Urinary bladder (tissue), 3 donors: ENCODE measurements at regions not wholly inside any gene's neighbourhood (a gene's known extent, or its start where the extent isn't known, plus 50 kb on each side); places are given as distances from the start of the nearest gene placed in this dataset.

Experiments
- DNase-seq: peaks from one replicate; pipeline ENCODE4 v3.0.0-alpha.2; 2015; ENCODE audit errors: extremely low spot score
- H3K27ac ChIP-seq: one replicate; pipeline ENCODE4 v1.5.1; 2013; ENCODE audit warnings: low read depth, mild to moderate bottlenecking, moderate library complexity
- H3K36me3 ChIP-seq: one replicate; pipeline ENCODE4 v1.6.1; 2013; ENCODE audit warnings: mild to moderate bottlenecking, moderate library complexity; ENCODE audit not compliant: insufficient read depth
- H3K4me1 ChIP-seq: one replicate; pipeline ENCODE4 v1.6.1; 2013; ENCODE audit warnings: mild to moderate bottlenecking, moderate library complexity; ENCODE audit not compliant: insufficient read depth
- H3K4me3 ChIP-seq: one replicate; pipeline ENCODE4 v1.5.1; 2013; ENCODE audit warnings: low read depth, low read length
- WGBS: extraction: QIAGEN DNeasy Blood & Tissue Kit; methylation state at CpG from one replicate; pipeline ENCODE4 v1.1.7; 2013; 5-methylcytosine and 5-hydroxymethylcytosine counted together
- donor health status: healthy with polysubstance abuse.
- donor health status: healthy.

DNA sequence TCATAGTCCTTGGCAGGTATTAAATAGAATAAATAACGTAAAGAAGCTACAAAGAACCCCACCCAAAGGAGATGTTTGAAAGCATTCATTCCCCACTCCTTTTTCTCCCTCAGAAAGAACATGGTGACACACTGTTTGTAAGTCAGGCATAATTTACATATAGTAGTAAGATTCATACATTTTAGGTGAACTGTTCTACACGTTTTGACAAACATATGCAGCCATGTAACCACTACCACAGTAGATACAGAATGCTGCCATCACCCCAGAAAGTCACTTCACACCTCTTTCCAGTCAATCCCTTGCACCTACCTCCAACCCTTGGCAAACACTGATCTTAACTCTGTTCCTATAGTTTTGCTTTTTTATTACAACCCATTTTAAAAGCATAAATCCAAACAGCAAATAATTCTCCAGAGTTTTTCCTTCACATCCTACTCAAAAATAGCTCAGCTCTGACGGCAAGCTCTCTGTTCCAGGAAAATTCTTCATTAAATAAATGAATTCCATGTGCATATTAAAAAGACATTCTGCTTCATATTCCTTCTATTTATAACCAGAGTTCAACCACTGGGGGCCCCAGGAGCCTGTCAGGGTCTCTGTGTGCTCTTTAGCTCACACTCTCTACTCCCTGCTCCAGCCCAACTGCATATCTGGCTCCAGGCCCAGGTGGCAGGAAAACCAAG lies 258.8 kb downstream of the PLPP3 start:
- no peak overlapping the region for H3K4me3 ChIP-seq
- no peaks in the 10 kb centered on the region for H3K4me1 ChIP-seq
- no peaks in the 10 kb centered on the region for H3K36me3 ChIP-seq
- no peak overlapping the region for H3K27ac ChIP-seq
- DNase-seq, result peak; percentile 3
- 61% methylated on average over 3 of the region's 3 CpGs for WGBS

DNA sequence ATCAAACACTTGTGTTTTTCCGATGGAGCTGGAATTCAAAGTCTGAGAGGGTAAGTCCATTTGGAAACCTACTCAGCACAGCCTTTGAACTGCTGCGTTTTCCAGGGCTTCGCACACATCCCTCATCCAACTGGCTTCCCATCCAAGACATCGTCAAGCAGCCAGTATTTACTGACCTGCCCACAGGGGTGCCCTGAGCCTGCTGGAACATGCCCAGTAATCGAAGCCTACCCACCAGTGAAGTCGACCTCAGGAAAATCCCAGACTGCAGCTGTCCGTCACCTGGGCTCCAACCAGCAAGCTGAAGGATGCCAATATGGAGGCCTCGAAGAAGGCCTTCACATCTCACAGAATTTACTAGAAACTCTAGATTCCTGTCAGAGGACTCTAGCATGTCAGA lies 261.6 kb downstream of the PLPP3 start:
- Histone ChIP-seq H3K36me3 (no peaks in the 10 kb centered on the region), H3K4me1 (no peaks in the 10 kb centered on the region), H3K4me3 (no peak overlapping the region), H3K27ac (no peak overlapping the region)
- WGBS, result 96% methylated on average over 8 of the region's 8 CpGs
- DNase-seq, result no peak

DNA sequence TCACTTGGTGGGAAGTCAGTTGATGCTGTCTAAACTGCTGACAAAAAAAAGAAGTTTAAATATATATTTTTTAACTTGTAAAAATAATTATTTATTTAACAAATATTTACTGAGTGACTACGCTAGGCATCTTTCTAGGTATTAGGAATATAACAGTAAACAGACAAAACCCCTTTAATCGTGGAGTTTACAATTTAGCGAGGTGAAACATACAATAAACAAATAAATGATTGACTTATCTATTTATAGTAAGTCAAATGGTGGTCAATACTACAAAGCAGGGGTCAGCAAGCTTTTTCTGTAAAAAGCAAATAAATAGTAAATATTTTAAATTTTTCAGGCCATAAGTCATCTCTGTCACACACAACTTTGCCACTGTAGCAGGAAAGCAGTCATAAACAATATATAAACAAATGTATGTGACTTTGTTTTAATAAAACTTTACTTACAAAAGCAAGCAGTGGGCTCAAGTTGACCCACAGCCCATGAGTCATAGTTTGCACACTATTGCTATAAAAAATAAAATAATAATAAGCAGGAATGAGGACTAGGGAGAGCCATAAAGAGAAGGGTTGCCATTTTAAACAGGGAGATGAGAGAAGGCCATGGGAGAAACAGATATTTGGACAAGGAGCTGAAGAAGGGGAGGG lies 263.9 kb downstream of the PLPP3 start:
- Histone ChIP-seq H3K36me3 (no peaks in the 10 kb centered on the region), H3K4me3 (no peak overlapping the region), H3K4me1 (no peaks in the 10 kb centered on the region), H3K27ac (no peak overlapping the region)
- no peak for DNase-seq
- WGBS, result 92% methylated on average over 3 of the region's 3 CpGs

DNA sequence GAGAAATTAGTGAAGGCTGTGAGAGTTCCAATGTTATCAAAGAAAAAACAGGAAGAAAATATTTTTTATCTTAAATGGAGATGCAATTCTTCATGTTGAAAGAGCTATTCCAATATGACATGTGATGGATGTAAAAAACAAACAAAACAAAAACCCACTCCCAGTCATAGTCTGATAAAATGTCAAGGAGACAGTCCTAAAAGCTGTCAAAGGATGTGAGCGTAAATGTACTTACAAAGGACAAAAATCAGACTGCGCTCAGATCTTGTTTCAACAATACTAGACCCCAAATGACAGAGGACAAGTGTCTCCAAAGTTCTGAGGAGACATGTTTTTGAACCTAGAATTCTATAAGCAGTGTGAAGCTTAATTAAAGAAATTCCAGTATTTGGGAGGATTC lies 265.8 kb downstream of the PLPP3 start:
- 99% methylated on average over 2 of the region's 2 CpGs for WGBS
- no peaks in the 10 kb centered on the region for H3K36me3 ChIP-seq
- no peak overlapping the region for H3K27ac ChIP-seq
- H3K4me3 ChIP-seq, result no peak overlapping the region
- H3K4me1 ChIP-seq, result no peaks in the 10 kb centered on the region
- DNase-seq, result no peak

DNA sequence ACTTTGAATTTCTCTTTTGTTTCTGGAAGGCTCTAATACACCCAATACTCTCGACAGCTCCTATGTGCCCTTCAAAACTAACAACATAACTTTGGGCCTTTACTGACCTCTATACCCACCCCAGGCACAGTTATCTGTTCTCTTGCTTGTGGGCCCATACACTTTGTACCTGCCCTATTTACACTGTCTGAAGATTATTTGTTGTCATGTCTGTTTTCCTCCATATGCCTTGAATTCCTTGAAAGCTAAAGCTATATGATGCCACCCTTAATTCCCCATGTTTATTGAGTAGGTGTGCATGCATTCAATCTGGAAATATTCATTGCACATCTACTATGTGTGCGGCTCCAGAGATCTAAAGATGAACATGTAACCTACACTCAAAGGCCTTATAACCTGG lies 267.6 kb downstream of the PLPP3 start:
- Histone ChIP-seq H3K4me1 (no peaks in the 10 kb centered on the region), H3K4me3 (no peak overlapping the region), H3K27ac (no peak overlapping the region), H3K36me3 (no peaks in the 10 kb centered on the region)
- DNase-seq, result no peak
- 98% methylated on average over 2 of the region's 2 CpGs for WGBS

DNA sequence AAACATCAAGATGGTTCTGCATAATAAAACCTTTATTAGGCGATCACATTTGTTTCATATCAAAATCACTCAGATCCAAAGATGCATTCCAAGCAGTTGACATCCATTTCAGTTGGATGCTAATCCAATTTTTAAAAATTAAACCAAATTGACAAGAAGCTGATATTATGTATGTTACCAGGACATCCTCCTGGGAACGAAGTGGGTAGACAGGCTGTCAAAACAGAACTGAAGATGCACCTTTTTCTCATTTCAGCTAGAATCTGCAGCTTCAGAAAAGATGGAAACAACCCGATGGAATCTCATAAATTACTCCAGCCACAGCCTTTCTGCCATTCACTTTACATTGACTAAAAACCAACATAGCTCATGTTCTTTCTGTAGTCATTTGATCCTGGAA lies 268.4 kb downstream of the PLPP3 start:
- Histone ChIP-seq H3K4me1 (no peaks in the 10 kb centered on the region), H3K36me3 (no peaks in the 10 kb centered on the region), H3K4me3 (no peak overlapping the region), H3K27ac (no peak overlapping the region)
- DNase-seq, result no peak
- 74% methylated on average over 3 of the region's 3 CpGs for WGBS

DNA sequence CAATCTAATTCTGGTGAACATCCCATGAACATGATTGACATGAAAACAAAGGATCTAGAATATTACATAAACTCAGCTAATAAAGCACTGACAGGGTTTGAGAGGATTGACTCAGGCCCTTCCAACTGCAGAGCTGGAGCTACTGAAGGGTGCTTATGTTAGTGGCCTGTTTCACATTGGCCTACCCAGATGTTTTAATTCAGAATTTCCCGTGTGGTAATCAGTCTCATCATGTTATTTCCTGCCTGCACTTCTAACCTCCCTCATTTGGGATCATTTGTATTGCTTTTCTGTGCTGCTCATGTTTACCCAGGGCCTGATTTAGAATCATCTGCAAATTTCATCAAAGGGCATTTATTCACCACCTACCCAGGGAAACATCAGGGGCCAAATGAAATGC lies 270.3 kb downstream of the PLPP3 start:
- Histone ChIP-seq H3K4me3 (no peak overlapping the region), H3K4me1 (no peaks in the 10 kb centered on the region), H3K36me3 (no peaks in the 10 kb centered on the region), H3K27ac (no peak overlapping the region)
- 66% methylated on average over 1 of the region's 1 CpG for WGBS
- DNase-seq, result no peak

DNA sequence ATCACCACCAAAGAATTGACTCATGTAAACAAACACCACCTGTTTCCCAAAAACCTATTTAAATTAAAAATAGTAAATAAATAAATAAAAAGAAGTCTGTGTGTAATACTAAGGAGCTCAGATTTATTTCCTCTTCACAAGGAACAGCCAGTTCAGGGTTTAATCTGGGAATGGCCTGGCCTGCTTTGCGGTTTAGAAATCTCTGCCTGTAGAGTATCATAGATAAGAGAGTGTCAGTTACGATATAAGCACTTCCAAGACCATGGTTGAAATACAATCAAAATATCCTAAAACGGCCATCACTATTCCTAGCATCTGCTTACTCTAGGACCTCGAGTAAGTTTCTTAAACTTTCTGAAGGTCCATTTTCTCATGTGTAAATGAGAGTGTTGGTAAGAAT lies 274.4 kb downstream of the PLPP3 start:
- no peaks in the 10 kb centered on the region for H3K4me1 ChIP-seq
- WGBS, result 31% methylated on average over 4 of the region's 4 CpGs
- DNase-seq, result peak; percentile 14
- H3K36me3 ChIP-seq, result no peaks in the 10 kb centered on the region
- no peak overlapping the region for H3K4me3 ChIP-seq
- H3K27ac ChIP-seq, result no peak overlapping the region

DNA sequence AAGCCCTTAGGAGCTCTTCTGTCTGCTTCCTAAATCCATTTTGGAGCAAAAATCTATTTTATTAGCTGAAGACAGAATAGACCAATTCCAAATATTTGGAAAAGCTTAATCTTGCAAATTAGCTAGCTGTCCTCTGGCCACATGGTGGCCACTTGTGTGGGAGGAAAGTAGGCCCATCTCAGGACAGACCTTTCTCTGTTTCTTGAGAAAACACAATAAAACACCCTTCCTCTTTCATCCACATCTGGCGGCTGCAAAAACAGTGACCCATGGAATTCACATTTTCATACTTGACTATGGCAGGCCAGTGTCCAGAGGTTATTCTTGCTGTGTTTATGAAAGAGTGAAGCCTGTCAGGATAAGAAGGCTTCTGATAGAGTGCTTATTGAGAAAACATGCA lies 275.6 kb downstream of the PLPP3 start:
- WGBS, result 91% methylated on average over 1 of the region's 1 CpG
- Histone ChIP-seq H3K36me3 (no peaks in the 10 kb centered on the region), H3K4me1 (no peaks in the 10 kb centered on the region), H3K4me3 (no peak overlapping the region), H3K27ac (no peak overlapping the region)
- no peak for DNase-seq

DNA sequence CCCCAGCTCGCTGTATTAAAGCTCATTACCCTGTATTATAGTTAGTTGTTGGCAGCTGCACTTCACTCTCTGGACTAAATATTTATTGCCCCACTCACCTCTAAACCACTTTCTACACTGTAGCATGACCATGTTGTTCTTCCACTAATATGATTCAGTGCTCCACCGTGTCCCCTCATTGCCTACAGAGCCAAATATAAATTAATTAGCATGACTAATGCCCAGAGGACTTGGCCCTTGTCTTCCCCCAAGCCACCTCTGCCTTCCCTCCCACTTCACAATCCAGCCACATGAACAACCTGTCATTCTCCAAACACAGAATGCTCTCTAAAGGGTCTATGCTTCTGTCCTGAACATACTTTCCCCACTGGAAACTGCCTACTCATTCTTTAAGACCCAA lies 276.5 kb downstream of the PLPP3 start:
- Histone ChIP-seq H3K27ac (no peak overlapping the region), H3K36me3 (no peaks in the 10 kb centered on the region), H3K4me3 (no peak overlapping the region), H3K4me1 (no peaks in the 10 kb centered on the region)
- 80% methylated on average over 2 of the region's 2 CpGs for WGBS
- DNase-seq, result no peak

DNA sequence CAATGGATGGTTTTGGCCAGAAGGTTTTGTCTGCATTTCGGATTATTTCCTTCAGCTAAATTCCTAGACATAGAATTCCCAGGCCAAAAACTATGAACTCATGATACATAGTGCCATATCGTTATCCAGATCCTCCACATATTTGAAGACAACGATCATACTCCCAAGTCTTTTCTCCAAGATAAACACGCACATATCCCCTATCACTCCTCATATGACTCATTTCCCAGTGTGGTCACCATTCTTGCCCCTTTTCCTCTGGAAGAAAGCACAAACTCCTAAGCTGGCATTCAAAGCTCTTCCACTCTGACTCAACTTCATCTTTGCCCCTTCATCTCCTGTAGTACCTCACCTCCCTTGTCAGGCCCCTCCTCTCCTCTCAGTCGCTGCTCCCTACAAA lies 277.6 kb downstream of the PLPP3 start:
- Histone ChIP-seq H3K4me1 (no peaks in the 10 kb centered on the region), H3K4me3 (no peak overlapping the region), H3K27ac (no peak overlapping the region), H3K36me3 (no peaks in the 10 kb centered on the region)
- WGBS, result 62% methylated on average over 5 of the region's 5 CpGs
- DNase-seq, result no peak

DNA sequence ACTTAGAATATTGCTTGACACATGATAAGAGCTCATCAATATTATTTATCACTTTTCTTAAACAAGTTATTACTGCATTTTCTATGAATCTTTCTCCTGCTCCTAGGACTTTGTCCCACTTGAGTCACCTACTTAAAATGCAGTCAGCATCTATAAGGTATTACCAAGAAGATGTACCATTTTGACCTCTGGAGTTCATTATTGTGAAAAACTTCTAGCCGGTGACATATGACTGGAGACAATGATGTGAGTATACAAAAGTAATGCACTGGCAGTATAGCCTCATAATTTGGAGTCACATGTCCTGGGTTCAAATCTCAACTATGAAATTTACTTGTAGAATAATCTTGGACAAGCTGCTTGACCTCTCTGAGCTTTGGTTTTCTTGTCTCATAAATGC lies 278.5 kb downstream of the PLPP3 start:
- no peaks in the 10 kb centered on the region for H3K36me3 ChIP-seq
- H3K4me3 ChIP-seq, result no peak overlapping the region
- DNase-seq, result no peak
- H3K27ac ChIP-seq, result no peak overlapping the region
- WGBS, result 99% methylated on average over 1 of the region's 1 CpG
- H3K4me1 ChIP-seq, result no peaks in the 10 kb centered on the region

DNA sequence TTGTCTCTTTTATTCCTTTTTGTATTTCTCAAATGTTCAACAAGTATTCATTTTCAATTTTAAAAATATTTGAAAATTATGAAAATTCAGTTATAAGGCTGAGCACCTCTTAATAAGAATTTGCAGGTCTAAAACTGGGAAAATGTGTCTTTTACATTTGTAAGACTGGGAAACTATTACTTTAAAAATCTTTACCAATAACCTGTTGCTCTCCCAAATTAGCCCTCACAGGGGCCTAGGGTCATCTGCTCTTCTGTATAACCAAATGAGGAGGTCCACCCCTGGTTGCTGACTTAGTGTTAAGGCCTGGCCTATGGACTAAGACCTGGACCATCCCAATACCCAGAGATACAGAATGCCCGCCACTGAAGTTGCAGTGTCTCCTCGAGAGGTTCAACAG lies 280.5 kb downstream of the PLPP3 start:
- DNase-seq, result no peak
- Histone ChIP-seq H3K4me1 (no peaks in the 10 kb centered on the region), H3K27ac (no peak overlapping the region), H3K36me3 (no peaks in the 10 kb centered on the region), H3K4me3 (no peak overlapping the region)
- WGBS, result over 99% methylated on average over 2 of the region's 2 CpGs

DNA sequence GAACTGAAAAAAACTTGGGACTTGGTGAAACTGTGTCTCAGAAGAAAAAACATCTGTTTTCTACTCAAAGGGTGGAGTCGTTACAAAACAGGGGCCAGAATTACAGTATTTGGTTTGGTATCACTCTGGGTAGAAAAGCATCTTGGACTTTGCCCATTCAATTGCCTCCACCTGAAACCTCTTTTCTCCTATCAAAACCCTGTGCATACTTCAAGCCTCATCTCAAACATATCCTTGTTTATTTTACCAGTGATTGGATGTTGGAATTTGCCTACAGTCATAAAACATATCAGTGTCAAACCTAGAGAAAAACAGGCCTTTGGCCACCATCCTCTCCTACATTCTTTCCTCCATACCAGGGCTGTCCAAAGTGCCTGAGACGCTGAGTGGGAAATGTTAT lies 281.5 kb downstream of the PLPP3 start:
- no peak for DNase-seq
- Histone ChIP-seq H3K4me3 (no peak overlapping the region), H3K4me1 (no peaks in the 10 kb centered on the region), H3K27ac (no peak overlapping the region), H3K36me3 (no peaks in the 10 kb centered on the region)
- 56% methylated on average over 2 of the region's 2 CpGs for WGBS
